Esophagus (tissue), 2 donors: ENCODE measurements at regions not wholly inside any gene's neighbourhood (a gene's known extent, or its start where the extent isn't known, plus 50 kb on each side); places are given as distances from the start of the nearest gene placed in this dataset.

Experiments used
- H3K27ac ChIP-seq, 2 donors: one replicate each; pipeline ENCODE4 v1.5.1; 2013; ENCODE audit warnings: low read depth in 2 of 2, mild to moderate bottlenecking in 2 of 2, inconsistent platforms in 1 of 2, low read length in 1 of 2, moderate library complexity in 1 of 2
- H3K27me3 ChIP-seq, 2 donors: one replicate each; pipeline ENCODE4 v1.6.1; 2013; ENCODE audit warnings: low read length in 2 of 2, control low read depth in 1 of 2, mild to moderate bottlenecking in 1 of 2; ENCODE audit not compliant: insufficient read depth in 2 of 2, control insufficient read depth in 1 of 2
- H3K36me3 ChIP-seq, 2 donors: one replicate each; pipeline ENCODE4 v1.6.1; 2013; ENCODE audit warnings: low read length in 1 of 2; ENCODE audit not compliant: control insufficient read depth in 2 of 2, insufficient read depth in 2 of 2
- H3K4me1 ChIP-seq, 2 donors: one replicate each; pipeline ENCODE4 v1.6.1; 2013; ENCODE audit warnings: low read length in 1 of 2; ENCODE audit not compliant: control insufficient read depth in 2 of 2, insufficient read depth in 2 of 2
- H3K4me3 ChIP-seq, 2 donors: one replicate each; pipeline ENCODE4 v1.5.1; 2013; ENCODE audit warnings: low read length in 2 of 2, mild to moderate bottlenecking in 2 of 2, low read depth in 1 of 2, moderate library complexity in 1 of 2
- H3K9me3 ChIP-seq, 2 donors: one replicate each; pipeline ENCODE4 v1.6.1; 2013; ENCODE audit warnings: mild to moderate bottlenecking in 2 of 2, low read depth in 1 of 2, low read length in 1 of 2, moderate library complexity in 1 of 2; ENCODE audit not compliant: control insufficient read depth in 2 of 2, insufficient read depth in 1 of 2
- WGBS, 2 donors: extraction: QIAGEN DNeasy Blood & Tissue Kit; methylation state at CpG; one replicate each; pipeline ENCODE4 v1.1.7; 2013; 5-methylcytosine and 5-hydroxymethylcytosine counted together
- donor health status: healthy with polysubstance abuse.
- donor health status: Bipolar disorder and iron deficiency.

DNA sequence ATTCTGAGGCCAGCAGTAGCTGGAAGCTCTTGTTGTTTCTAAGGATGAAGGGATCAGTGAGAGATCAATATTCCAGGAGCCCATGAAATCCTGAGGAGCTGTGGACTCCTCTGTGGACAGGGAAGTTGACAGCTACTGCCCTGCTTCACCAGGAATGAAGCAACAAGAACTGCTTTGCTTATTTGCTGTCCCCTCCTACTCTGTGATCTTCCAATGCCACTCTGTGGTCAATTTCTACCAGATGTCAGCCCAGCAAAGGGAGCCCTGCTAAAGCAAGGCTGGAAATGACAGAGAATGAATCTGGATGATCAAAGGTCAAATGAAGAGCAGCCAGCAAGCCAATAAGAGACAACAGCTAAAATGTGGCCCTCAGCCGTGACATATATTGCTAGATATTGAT is 227.5 kb upstream of the CHRM2 start:
- H3K27me3 ChIP-seq: no peaks in the 10 kb centered on the region
- H3K4me1 ChIP-seq: no peaks in the 10 kb centered on the region
- no peaks in the 10 kb centered on the region for H3K36me3 ChIP-seq
- H3K9me3 ChIP-seq: no peaks in the 10 kb centered on the region
- H3K27ac ChIP-seq: no peak overlapping the region
- no peak overlapping the region for H3K4me3 ChIP-seq
- WGBS, 2 donors: 52 to 55% methylated on average over 1 of the region's 1 CpG

- WGBS, 2 donors: 60 to 66% methylated on average over 2 of the region's 2 CpGs
- no peaks in the 10 kb centered on the region for H3K27me3 ChIP-seq
- no peaks in the 10 kb centered on the region for H3K9me3 ChIP-seq
- H3K27ac ChIP-seq: no peak overlapping the region
- no peak overlapping the region for H3K4me3 ChIP-seq
- no peaks in the 10 kb centered on the region for H3K36me3 ChIP-seq
- no peaks in the 10 kb centered on the region for H3K4me1 ChIP-seq
Measured at GRCh38 chr7:136637813-136638212, 230.6 kb upstream of the CHRM2 start.

DNA sequence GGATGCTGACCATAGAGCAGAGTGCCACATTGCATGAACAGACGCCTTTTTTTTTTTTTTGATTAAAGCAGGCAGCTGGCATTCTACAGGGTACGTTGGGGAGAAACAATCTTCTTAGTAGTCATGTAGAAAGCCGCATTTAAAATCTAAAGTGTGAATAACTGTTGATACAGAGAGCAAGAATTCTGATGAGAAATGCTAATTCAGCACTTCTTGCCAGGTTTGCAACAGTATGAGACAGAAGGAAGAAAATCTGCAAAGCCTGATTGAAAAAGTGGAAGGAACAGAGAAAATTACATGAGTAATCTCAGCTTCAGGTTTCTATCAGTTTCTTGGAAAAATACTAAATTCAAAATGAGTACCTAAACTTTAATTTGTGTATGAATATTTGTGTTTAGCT is 232.7 kb upstream of the CHRM2 start:
- Histone ChIP-seq H3K9me3 (no peaks in the 10 kb centered on the region), H3K27me3 (no peaks in the 10 kb centered on the region), H3K4me1 (no peaks in the 10 kb centered on the region), H3K27ac (no peak overlapping the region), H3K36me3 (no peaks in the 10 kb centered on the region), H3K4me3 (no peak overlapping the region)
- 55 to 66% methylated on average over 3 of the region's 3 CpGs for WGBS, 2 donors

DNA sequence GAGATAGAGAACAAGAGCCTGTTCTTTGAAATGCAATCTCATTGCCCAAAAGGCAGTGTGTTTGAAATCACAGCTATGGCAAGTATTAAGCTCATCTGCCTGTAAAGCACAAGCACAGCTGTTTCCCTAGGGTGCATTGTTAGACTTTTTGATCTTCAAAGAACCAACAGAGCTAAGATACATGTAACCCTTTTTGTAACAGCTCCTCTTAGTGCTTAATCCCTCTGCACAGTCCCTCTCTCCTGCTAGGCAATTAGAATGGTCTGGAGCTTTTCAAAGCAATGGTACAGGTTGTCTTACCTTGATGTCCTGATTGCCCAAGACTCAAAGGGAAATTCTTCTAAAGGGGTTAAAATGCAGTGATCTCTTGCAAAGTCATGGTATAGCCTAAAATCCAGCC is 249.6 kb upstream of the CHRM2 start:
- H3K9me3 ChIP-seq: peaks cover 0 to 2% of the 10 kb centered on the region in 2 donors
- H3K4me3 ChIP-seq: no peak overlapping the region
- no peaks in the 10 kb centered on the region for H3K27me3 ChIP-seq
- H3K27ac ChIP-seq: no peak overlapping the region
- no peaks in the 10 kb centered on the region for H3K4me1 ChIP-seq
- no peaks in the 10 kb centered on the region for H3K36me3 ChIP-seq

- H3K27me3 ChIP-seq: no peaks in the 10 kb centered on the region
- no peaks in the 10 kb centered on the region for H3K36me3 ChIP-seq
- H3K27ac ChIP-seq: no peak overlapping the region
- 46 to 58% methylated on average over 2 of the region's 2 CpGs for WGBS, 2 donors
- peaks cover 0 to 2% of the 10 kb centered on the region in 2 donors for H3K9me3 ChIP-seq
- H3K4me3 ChIP-seq: no peak overlapping the region
- H3K4me1 ChIP-seq: no peaks in the 10 kb centered on the region
Measured at GRCh38 chr7:136617176-136617575, 251.3 kb upstream of the CHRM2 start.

DNA sequence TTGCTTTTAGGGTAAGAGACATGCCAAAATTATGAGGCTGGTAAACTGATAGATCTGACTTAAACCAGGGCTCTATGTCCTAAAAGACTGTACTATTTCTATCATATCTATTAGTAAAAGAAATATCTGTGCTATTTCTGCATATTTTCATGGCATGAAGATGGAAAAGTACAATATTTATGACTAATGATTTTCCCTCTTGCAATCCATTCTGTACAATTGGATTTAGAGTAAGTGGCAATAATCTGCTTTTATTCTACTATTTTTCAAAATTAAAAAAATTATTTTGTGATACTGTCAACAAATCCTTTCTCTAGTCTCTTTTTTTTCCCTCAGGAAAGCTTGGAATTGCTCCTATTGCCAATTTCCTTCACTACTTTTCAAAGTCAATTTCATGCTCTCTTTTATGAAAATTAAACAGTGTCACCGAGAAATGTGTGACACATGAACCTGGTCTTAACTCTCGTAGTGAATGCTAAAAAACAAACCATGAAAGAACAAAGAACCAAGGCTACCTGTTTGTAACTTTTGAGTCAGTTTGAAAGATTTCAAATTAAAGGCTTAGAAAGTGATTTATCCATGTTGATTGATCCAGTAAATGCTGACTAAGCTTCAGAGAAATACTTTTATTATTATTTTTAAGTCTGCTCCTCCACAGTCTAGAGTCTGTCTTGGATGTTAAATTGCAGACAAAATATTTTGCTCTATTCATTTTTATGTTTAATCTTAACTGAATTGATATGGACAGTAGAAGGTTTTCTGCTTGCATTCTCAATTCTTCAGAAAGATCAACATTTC is 262.7 kb upstream of the CHRM2 start:
- no peaks in the 10 kb centered on the region for H3K27me3 ChIP-seq
- no peak overlapping the region for H3K4me3 ChIP-seq
- H3K9me3 ChIP-seq: peaks cover 0 to 2% of the 10 kb centered on the region in 2 donors
- no peak overlapping the region for H3K27ac ChIP-seq
- WGBS, 2 donors: 34 to 39% methylated on average over 2 of the region's 2 CpGs
- H3K36me3 ChIP-seq: no peaks in the 10 kb centered on the region
- H3K4me1 ChIP-seq: no peaks in the 10 kb centered on the region

DNA sequence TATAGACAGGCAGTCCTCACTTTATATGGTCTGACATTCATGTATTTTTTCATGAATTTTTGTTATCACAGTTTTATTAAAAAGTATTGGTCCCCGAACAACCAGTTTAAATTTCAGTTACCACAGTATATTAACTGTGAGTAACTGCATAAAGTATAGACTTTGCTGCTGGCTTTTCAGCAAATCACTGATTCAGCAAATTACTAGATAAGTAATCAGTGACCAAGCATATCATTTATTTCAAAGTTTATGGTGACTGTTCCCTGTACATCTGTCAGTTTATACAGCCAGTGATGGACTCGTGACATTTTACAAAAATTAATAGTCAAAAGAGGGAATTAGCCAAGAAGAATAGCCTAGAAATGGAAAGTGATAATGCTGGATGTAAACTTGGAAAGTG is 266.7 kb upstream of the CHRM2 start:
- no peaks in the 10 kb centered on the region for H3K36me3 ChIP-seq
- H3K4me1 ChIP-seq: no peaks in the 10 kb centered on the region
- 62 to 63% methylated on average over 2 of the region's 2 CpGs for WGBS, 2 donors
- H3K27ac ChIP-seq: no peak overlapping the region
- H3K4me3 ChIP-seq: no peak overlapping the region
- H3K27me3 ChIP-seq: no peaks in the 10 kb centered on the region
- peaks cover 0 to 2% of the 10 kb centered on the region in 2 donors for H3K9me3 ChIP-seq

DNA sequence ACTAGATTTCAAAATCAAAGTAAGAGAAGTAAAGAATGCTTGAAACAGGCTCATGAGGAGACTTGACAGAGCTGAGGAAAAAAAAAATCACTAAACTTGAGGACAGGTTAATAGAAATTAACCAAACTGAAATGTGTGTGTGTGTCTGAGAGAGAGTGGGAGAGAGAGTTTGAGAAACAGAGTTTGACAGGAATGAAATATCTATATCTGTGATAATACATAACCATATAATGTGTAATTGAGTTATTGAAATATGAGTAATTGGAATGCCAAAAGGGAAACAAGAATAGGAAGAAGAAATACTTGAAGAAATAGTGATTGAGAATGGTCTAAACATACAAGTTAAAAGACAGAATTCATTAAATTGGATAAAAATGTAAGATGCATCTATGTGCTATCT is 268.0 kb upstream of the CHRM2 start:
- H3K9me3 ChIP-seq: peaks cover 0 to 2% of the 10 kb centered on the region in 2 donors
- no peaks in the 10 kb centered on the region for H3K36me3 ChIP-seq
- no peaks in the 10 kb centered on the region for H3K27me3 ChIP-seq
- H3K4me1 ChIP-seq: no peaks in the 10 kb centered on the region
- no peak overlapping the region for H3K4me3 ChIP-seq
- no peak overlapping the region for H3K27ac ChIP-seq

- Histone ChIP-seq H3K27ac (no peak overlapping the region), H3K36me3 (no peaks in the 10 kb centered on the region), H3K27me3 (no peaks in the 10 kb centered on the region), H3K4me3 (no peak overlapping the region), H3K9me3 (no peaks in the 10 kb centered on the region), H3K4me1 (no peaks in the 10 kb centered on the region)
- WGBS, 2 donors: 34 to 37% methylated on average over 1 of the region's 1 CpG
Measured at GRCh38 chr7:136594739-136595144, 273.7 kb upstream of the CHRM2 start.

- 84 to 91% methylated on average over 2 of the region's 2 CpGs for WGBS, 2 donors
- Histone ChIP-seq H3K4me3 (no peak overlapping the region), H3K27me3 (no peaks in the 10 kb centered on the region), H3K4me1 (no peaks in the 10 kb centered on the region), H3K36me3 (no peaks in the 10 kb centered on the region), H3K27ac (no peak overlapping the region), H3K9me3 (no peaks in the 10 kb centered on the region)
Measured at GRCh38 chr7:136588216-136588615, 280.2 kb upstream of the CHRM2 start.
